ENCODE measurements at regions not wholly inside any gene's neighbourhood (a gene's known extent, or its start where the extent isn't known, plus 50 kb on each side); places are given as distances from the start of the nearest gene placed in this dataset.
"Not testable (repeated sequence)": the region's sequence is repeated elsewhere in the genome, so short reads cannot be mapped to it uniquely, and the experiment has no call there.

GRCh38 chr9:90521811-90522570 is 120.6 kb downstream of the DIRAS2 start:
- no peak for DNase-seq

- no peak for DNase-seq
These were observed 118.7 kb downstream of the DIRAS2 start for GRCh38 chr9:90523958-90524357.

- no peak for DNase-seq
These were observed 116.2 kb downstream of the DIRAS2 start for GRCh38 chr9:90526386-90526785.

- not testable (repeated sequence) for DNase-seq
These were observed 106.5 kb downstream of the DIRAS2 start for GRCh38 chr9:90536094-90536493.

GRCh38 chr9:90538566-90538965 is 104.1 kb downstream of the DIRAS2 start:
- no peak for DNase-seq

GRCh38 chr9:90539286-90539685 is 103.3 kb downstream of the DIRAS2 start:
- no peak for DNase-seq

GRCh38 chr9:90540734-90541133 is 101.9 kb downstream of the DIRAS2 start:
- no peak for DNase-seq

GRCh38 chr9:90544488-90544887 is 98.1 kb downstream of the DIRAS2 start:
- DNase-seq = no peak

GRCh38 chr9:90546200-90546599 is 96.4 kb downstream of the DIRAS2 start:
- DNase-seq = no peak

GRCh38 chr9:90547896-90548295 is 94.7 kb downstream of the DIRAS2 start:
- no peak for DNase-seq

GRCh38 chr9:90552317-90552716 is 90.3 kb downstream of the DIRAS2 start:
- DNase-seq = no peak

GRCh38 chr9:90555351-90556057 is 87.1 kb downstream of the DIRAS2 start:
- DNase-seq = no peak

- no peak for DNase-seq
These were observed 85.5 kb downstream of the DIRAS2 start for GRCh38 chr9:90556897-90557675.

GRCh38 chr9:90559075-90560073 is 83.2 kb downstream of the DIRAS2 start:
- no peak for DNase-seq

All from activated T-cell treated with anti-CD3 and anti-CD28 coated beads for 4 hours (primary cell).